ENCODE measurements at regions not wholly inside any gene's neighbourhood (a gene's known extent, or its start where the extent isn't known, plus 50 kb on each side); places are given as distances from the start of the nearest gene placed in this dataset.

DNA sequence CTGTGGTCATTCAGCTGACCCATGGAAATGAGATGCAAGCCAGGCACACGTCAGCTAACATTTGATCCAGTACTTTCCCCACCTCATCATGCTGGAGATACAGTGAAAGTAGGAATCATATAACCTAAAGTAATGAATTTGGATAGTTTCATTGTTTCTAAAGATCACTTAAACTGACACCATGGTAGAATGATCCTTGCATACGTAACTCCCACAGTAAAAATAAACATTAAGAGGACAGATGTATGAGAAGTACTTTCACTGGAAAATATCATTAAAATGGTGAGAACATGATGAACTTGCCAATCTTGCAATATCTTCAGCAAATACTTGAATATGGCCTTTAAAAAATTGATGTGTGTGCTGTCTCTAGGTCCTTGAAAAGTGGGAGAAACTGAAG, 85.4 kb downstream of the MAIP1 start:
- TF ChIP-seq, protein P1, sequence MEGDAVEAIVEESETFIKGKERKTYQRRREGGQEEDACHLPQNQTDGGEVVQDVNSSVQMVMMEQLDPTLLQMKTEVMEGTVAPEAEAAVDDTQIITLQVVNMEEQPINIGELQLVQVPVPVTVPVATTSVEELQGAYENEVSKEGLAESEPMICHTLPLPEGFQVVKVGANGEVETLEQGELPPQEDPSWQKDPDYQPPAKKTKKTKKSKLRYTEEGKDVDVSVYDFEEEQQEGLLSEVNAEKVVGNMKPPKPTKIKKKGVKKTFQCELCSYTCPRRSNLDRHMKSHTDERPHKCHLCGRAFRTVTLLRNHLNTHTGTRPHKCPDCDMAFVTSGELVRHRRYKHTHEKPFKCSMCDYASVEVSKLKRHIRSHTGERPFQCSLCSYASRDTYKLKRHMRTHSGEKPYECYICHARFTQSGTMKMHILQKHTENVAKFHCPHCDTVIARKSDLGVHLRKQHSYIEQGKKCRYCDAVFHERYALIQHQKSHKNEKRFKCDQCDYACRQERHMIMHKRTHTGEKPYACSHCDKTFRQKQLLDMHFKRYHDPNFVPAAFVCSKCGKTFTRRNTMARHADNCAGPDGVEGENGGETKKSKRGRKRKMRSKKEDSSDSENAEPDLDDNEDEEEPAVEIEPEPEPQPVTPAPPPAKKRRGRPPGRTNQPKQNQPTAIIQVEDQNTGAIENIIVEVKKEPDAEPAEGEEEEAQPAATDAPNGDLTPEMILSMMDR (conservative IDR thresholded peaks at IDR 0.05; ENCODE audit: low read length) = no peak
- no peak for TF ChIP-seq EZH2phosphoT487 (IDR thresholded peaks at IDR 0.05; ENCODE audit: borderline replicate concordance, low read depth, low read length)

Data from OCI-LY7 (cell line).